Stomach (tissue), 4 donors: ENCODE measurements at regions not wholly inside any gene's neighbourhood (a gene's known extent, or its start where the extent isn't known, plus 50 kb on each side); places are given as distances from the start of the nearest gene placed in this dataset.

Source experiments
- CTCF ChIP-seq, 7 experiments: fragments of 450-650 bp in 4 of 7; fragments of 200-600 bp in 3 of 7; sonication (generic) in 3 of 7; IDR thresholded peaks; one replicate each; pipeline ENCODE4 v1.5.1; 2016 to 2019; ENCODE audit warnings: antibody characterized with exemption in 7 of 7, control low read depth in 2 of 7, mild to moderate bottlenecking in 1 of 7
- POLR2AphosphoS5 ChIP-seq, 3 donors: sonication (generic); formaldehyde crosslinking; IDR thresholded peaks; one replicate each; pipeline ENCODE4 v1.6.1; 2016; ENCODE audit warnings: antibody characterized with exemption in 3 of 3

- TF ChIP-seq CTCF (IDR thresholded peaks at IDR 0.05) (no peak), POLR2AphosphoS5 (IDR thresholded peaks at IDR 0.05) (no peak)
Observed at GRCh38 chr7:32223721-32224120, 153.5 kb upstream of the PDE1C start.
